Coronary artery (tissue), 2 donors: ENCODE measurements at regions not wholly inside any gene's neighbourhood (a gene's known extent, or its start where the extent isn't known, plus 50 kb on each side); places are given as distances from the start of the nearest gene placed in this dataset.

Experiments
- DNase-seq: peaks from one replicate; pipeline ENCODE4 v3.0.0-alpha.2; 2017; ENCODE audit warnings: low spot score
- H3K27ac ChIP-seq, 2 donors: fragments of 200-600 bp; sonication (generic); one replicate each; pipeline ENCODE4 v1.5.1; 2016 to 2019
- H3K4me3 ChIP-seq: fragments of 200-600 bp; sonication (generic); 2 replicates; pipeline ENCODE4 v1.5.1; 2016; ENCODE audit warnings: mild to moderate bottlenecking, moderate library complexity
- CTCF ChIP-seq: fragments of 200-600 bp; sonication (generic); IDR thresholded peaks from one replicate; pipeline ENCODE4 v1.5.1; 2019; ENCODE audit warnings: antibody characterized with exemption

DNA sequence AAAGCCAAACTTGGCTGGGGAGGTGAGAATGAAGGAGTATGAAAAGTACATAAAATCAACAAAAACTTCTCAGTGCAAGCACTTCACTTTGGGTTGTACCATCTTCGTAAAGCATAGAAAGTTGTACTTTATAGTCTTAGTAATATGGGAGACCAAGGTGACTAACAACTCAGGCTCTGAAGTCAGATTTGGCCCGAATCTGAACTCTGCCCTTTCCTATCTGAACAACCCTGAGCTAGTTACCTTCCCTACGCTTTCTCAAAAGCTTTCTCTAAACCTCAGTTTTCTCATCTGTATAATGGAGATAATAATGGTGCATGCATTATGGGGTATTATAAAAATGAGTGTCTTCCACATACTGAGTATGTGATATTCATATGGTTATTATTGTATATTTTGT, 285.4 kb upstream of the UMPS start:
- no peak for DNase-seq
- Histone ChIP-seq H3K27ac (no peak overlapping the region), H3K4me3 (no peak overlapping the region)
- TF ChIP-seq CTCF, result no peak

- TF ChIP-seq CTCF, result no peak
- Histone ChIP-seq H3K27ac (no peak overlapping the region), H3K4me3 (no peak overlapping the region)
- DNase-seq, result no peak
Observed at GRCh38 chr3:124447845-124448244, 282.4 kb upstream of the UMPS start.

- no peak for TF ChIP-seq CTCF
- no peak for DNase-seq
- no peak overlapping the region for H3K27ac ChIP-seq
- H3K4me3 ChIP-seq, result no peak overlapping the region
Observed at GRCh38 chr3:124448954-124449353, 281.3 kb upstream of the UMPS start.

- no peak overlapping the region for H3K4me3 ChIP-seq
- TF ChIP-seq CTCF, result no peak
- H3K27ac ChIP-seq, result no peak overlapping the region
- no peak for DNase-seq
Observed at GRCh38 chr3:124450366-124450765, 279.9 kb upstream of the UMPS start.

GRCh38 chr3:124451630-124452317, 278.5 kb upstream of the UMPS start:
- DNase-seq, result no peak
- Histone ChIP-seq H3K4me3 (no peak overlapping the region), H3K27ac (no peak overlapping the region)
- TF ChIP-seq CTCF, result no peak

- DNase-seq, result no peak
- H3K27ac ChIP-seq, result no peak overlapping the region
- no peak for TF ChIP-seq CTCF
Observed at GRCh38 chr3:124453189-124453588, 277.1 kb upstream of the UMPS start.

GRCh38 chr3:124455891-124456290, 274.4 kb upstream of the UMPS start:
- no peak for DNase-seq
- Histone ChIP-seq H3K4me3 (no peak overlapping the region), H3K27ac (no peak overlapping the region)
- TF ChIP-seq CTCF, result no peak

More at GRCh38 chr3:124453189-124453588, 277.1 kb upstream of the UMPS start:
- H3K4me3 ChIP-seq, result no peak overlapping the region
